HepG2 (cell line): ENCODE measurements at regions not wholly inside any gene's neighbourhood (a gene's known extent, or its start where the extent isn't known, plus 50 kb on each side); places are given as distances from the start of the nearest gene placed in this dataset.

ENCODE experiments used
- ATAC-seq: fragments of 200-7000 bp; cut with Tn5 transposase; 3 replicates; pipeline ENCODE4 v1.9.1; 2020; ENCODE audit warnings: mild to moderate bottlenecking, moderate library complexity
- BruUV-seq: library from RNA; stranded (reverse); fragments of 400-500 nt; replicated peaks from 2 replicates; lab custom pipeline; 2021; lab: Mats Ljungman, UMichigan
- CTCF ChIA-PET: fragments of 300-600 bp; formaldehyde crosslinking; extraction: SDS; loops from one replicate; lab custom pipeline; 2021; ENCODE audit warnings: low total read pairs, inconsistent platforms, low intra/inter-chr PET ratio; lab: Yijun Ruan, JAX
- POLR2A ChIA-PET: fragments of 350-600 bp; sonication (Branson Sonifier 250); formaldehyde crosslinking; loops from one replicate; lab custom pipeline; 2020; ENCODE audit warnings: antibody characterized with exemption, inconsistent platforms; lab: Yijun Ruan, JAX
- DNase-seq: peaks from one replicate; pipeline ENCODE4 v3.0.0-alpha.2; 2015; ENCODE audit warnings: low spot score
- FAIRE-seq: peaks from 3 replicates; lab custom pipeline; 2011; peaks lifted over from hg19 to GRCh38; lab: Jason Lieb, UNC
- H2AFZ ChIP-seq: one replicate; pipeline ENCODE4 v1.6.1; 2011; ENCODE audit warnings: low read length, inconsistent platforms
- H3K27ac ChIP-seq: fragments of 300-600 bp; 3 replicates; pipeline ENCODE4 v1.8.0; 2011; ENCODE audit warnings: mixed run types, mild to moderate bottlenecking, mixed read lengths, low read length, inconsistent platforms; ENCODE audit not compliant: insufficient read depth; ENCODE audit errors: extremely low read length
- H3K27me3 ChIP-seq, 2 experiments: fragments of 200-600 bp in 1 of 2; 2 replicates in 1 of 2; 3 replicates in 1 of 2; pipeline versions ENCODE4 v1.6.0 to v1.8.0; 2011; ENCODE audit warnings: low read length in 2 of 2, mild to moderate bottlenecking in 2 of 2, moderate library complexity in 2 of 2, inconsistent platforms in 1 of 2; ENCODE audit not compliant: insufficient read depth in 2 of 2, control insufficient read depth in 1 of 2
- H3K36me3 ChIP-seq, 2 experiments: fragments of 200-600 bp in 1 of 2; replicated peaks in 1 of 2; 2 replicates in 1 of 2; 3 replicates in 1 of 2; pipeline versions ENCODE4 v1.5.1 to v1.8.0; 2011; ENCODE audit warnings: low read length in 2 of 2, inconsistent platforms in 1 of 2; ENCODE audit not compliant: insufficient read depth in 2 of 2, control insufficient read depth in 1 of 2
- H3K4me1 ChIP-seq: 2 replicates; pipeline ENCODE4 v1.5.1; 2012; ENCODE audit warnings: low read length, inconsistent platforms; ENCODE audit not compliant: insufficient read depth
- H3K4me2 ChIP-seq: 2 replicates; pipeline ENCODE4 v1.6.0; 2011; ENCODE audit warnings: low read depth, low read length, inconsistent platforms
- H3K4me3 ChIP-seq, 3 experiments: fragments of 200-600 bp in 1 of 3; sonication (generic), shearing (Covaris generic) in 1 of 3; replicated peaks in 1 of 3; 2 replicates each; pipeline ENCODE4 v1.5.1; 2011 to 2016; ENCODE audit warnings: low read length in 3 of 3, inconsistent platforms in 2 of 3, low read depth in 2 of 3, mild to moderate bottlenecking in 2 of 3, control low read depth in 1 of 3, mixed read lengths in 1 of 3; ENCODE audit not compliant: insufficient read depth in 1 of 3
- H3K79me2 ChIP-seq: one replicate; pipeline ENCODE4 v1.6.1; 2011; ENCODE audit warnings: low read length, inconsistent platforms; ENCODE audit not compliant: insufficient read depth
- H3K9ac ChIP-seq: 2 replicates; pipeline ENCODE4 v1.6.0; 2011; ENCODE audit warnings: mild to moderate bottlenecking, low read depth, low read length, inconsistent platforms; ENCODE audit not compliant: insufficient read depth
- H3K9me3 ChIP-seq: 2 replicates; pipeline ENCODE4 v1.5.1; 2012; ENCODE audit warnings: mild to moderate bottlenecking, low read length
- H4K20me1 ChIP-seq: 2 replicates; pipeline ENCODE4 v1.6.0; 2011; ENCODE audit warnings: inconsistent platforms, mild to moderate bottlenecking, low read length, moderate library complexity; ENCODE audit not compliant: insufficient read depth
- HMGXB3 ChIP-seq: sonication (generic); formaldehyde crosslinking; IDR thresholded peaks from 2 replicates; pipeline ENCODE4 v1.4.0; 2020; ENCODE audit warnings: missing genetic modification reagents, borderline replicate concordance
- KLF16 ChIP-seq, 2 experiments: sonication (generic) in 1 of 2; formaldehyde crosslinking in 1 of 2; IDR thresholded peaks; 2 replicates each; pipeline versions ENCODE4 v1.6.1 to v1.8.0; 2016 to 2023; ENCODE audit warnings: missing genetic modification reagents in 2 of 2, missing compliant biosample characterization in 1 of 2
- MEIS2 ChIP-seq: sonication (generic); formaldehyde crosslinking; IDR thresholded peaks from 2 replicates; pipeline ENCODE4 v1.9.0; 2021; ENCODE audit warnings: mild to moderate bottlenecking, missing genetic modification reagents
- MYNN ChIP-seq: sonication (generic); formaldehyde crosslinking; IDR thresholded peaks from 2 replicates; pipeline ENCODE4 v1.4.0; 2020; ENCODE audit warnings: mild to moderate bottlenecking, low read depth, missing genetic modification reagents
- MZF1 ChIP-seq: sonication (generic); formaldehyde crosslinking; IDR thresholded peaks from 2 replicates; pipeline ENCODE4 v1.8.1; 2023; ENCODE audit warnings: mild to moderate bottlenecking, missing genetic modification reagents, borderline replicate concordance
- PBX3 ChIP-seq: sonication (generic); formaldehyde crosslinking; IDR thresholded peaks from 2 replicates; pipeline ENCODE4 v1.8.1; 2023; ENCODE audit warnings: missing genetic modification reagents, inconsistent platforms, borderline replicate concordance
- POGK ChIP-seq: sonication (generic); formaldehyde crosslinking; conservative IDR thresholded peaks from 2 replicates; pipeline ENCODE4 v1.8.0; 2022; ENCODE audit warnings: mild to moderate bottlenecking, moderate library complexity, missing genetic modification reagents
- RBM39 ChIP-seq: fragments of 200-400 bp; formaldehyde crosslinking; IDR thresholded peaks from one replicate; pipeline ENCODE4 v1.6.1; 2018; ENCODE audit warnings: antibody characterized with exemption, mild to moderate bottlenecking, low read depth, low read length; ENCODE audit not compliant: poor library complexity, severe bottlenecking
- SP1 ChIP-seq, 2 experiments: fragments of 450-650 bp in 1 of 2; sonication (generic) in 1 of 2; formaldehyde crosslinking in 1 of 2; IDR thresholded peaks; 2 replicates each; pipeline versions ENCODE4 v1.4.0 to v1.6.1; 2016 to 2020; ENCODE audit warnings: missing genetic modification reagents in 1 of 2
- TBX3 ChIP-seq: fragments of 450-650 bp; IDR thresholded peaks from 2 replicates; pipeline ENCODE4 v1.6.1; 2017; ENCODE audit warnings: antibody characterized with exemption, mild to moderate bottlenecking, inconsistent platforms, borderline replicate concordance
- TEAD2 ChIP-seq: sonication (generic); formaldehyde crosslinking; IDR thresholded peaks from 2 replicates; pipeline ENCODE4 v1.9.0; 2021; ENCODE audit warnings: missing genetic modification reagents
- ZBTB38 ChIP-seq: sonication (generic); formaldehyde crosslinking; IDR thresholded peaks from 2 replicates; pipeline ENCODE4 v1.5.1; 2020; ENCODE audit warnings: mild to moderate bottlenecking, missing genetic modification reagents
- ZNF747 ChIP-seq: sonication (generic); formaldehyde crosslinking; IDR thresholded peaks from 2 replicates; pipeline ENCODE4 v1.8.1; 2023; ENCODE audit warnings: missing genetic modification reagents, mild to moderate bottlenecking, borderline replicate concordance
- WGBS: methylation state at CpG from one replicate; pipeline ENCODE4 v1.1.6; 2017; ENCODE audit warnings: low lambda C conversion rate; 5-methylcytosine and 5-hydroxymethylcytosine counted together
- in situ Hi-C: cut with HindIII; loops from 2 replicates; pipeline ENCODE4 v1.10.0; 2017; ENCODE audit warnings: low pct_unique_long_range_greater_than_20kb; ENCODE audit not compliant: extremely low pct_ligation_motif_present
- intact Hi-C: fragments of 100-400 bp; cut with micrococcal nuclease; formaldehyde crosslinking; loops from one replicate; pipeline ENCODE4 v1.10.0; 2022; ENCODE audit not compliant: unreplicated experiment
- TF ChIP-seq, protein P1 (sequence below): IDR thresholded peaks from 2 replicates; pipeline ENCODE4 v1.6.1; 2018; ENCODE audit warnings: missing genetic modification reagents, mild to moderate bottlenecking, missing compliant biosample characterization
- TF ChIP-seq, protein P2 (sequence below): sonication (generic); formaldehyde crosslinking; IDR thresholded peaks from 2 replicates; pipeline ENCODE4 v1.5.1; 2020; ENCODE audit warnings: missing genetic modification reagents, mild to moderate bottlenecking, borderline replicate concordance

DNA sequence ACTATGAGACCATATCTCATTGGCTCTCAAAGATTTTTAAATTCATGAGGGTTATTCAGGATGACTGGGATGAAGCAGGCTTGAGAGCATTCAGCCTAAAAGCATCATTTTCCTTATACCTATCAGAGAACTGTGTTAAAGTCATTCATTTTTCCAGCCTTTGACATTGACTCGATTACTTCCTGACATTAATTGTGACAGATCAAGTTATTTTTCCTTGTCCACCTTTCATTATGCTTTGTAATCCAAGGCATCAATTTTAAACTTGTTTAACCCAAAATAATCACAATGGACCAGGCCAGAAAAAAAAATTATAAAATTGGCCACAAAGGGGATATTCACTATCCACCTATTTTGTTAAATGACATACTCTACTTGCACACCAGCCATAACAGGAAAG lies 1606.8 kb upstream of the PIK3C3 start:
- intact Hi-C loops, result no loop called here
- FAIRE-seq (no peak), DNase-seq (no peak), ATAC-seq (no peak)
- Histone ChIP-seq H4K20me1 (no peaks in the 10 kb centered on the region), H3K4me3 (no peak overlapping the region), H3K27ac (no peak overlapping the region), H3K4me2 (no peak overlapping the region), H3K4me1 (no peaks in the 10 kb centered on the region), H3K36me3 (no peaks in the 10 kb centered on the region), H2AFZ (no peak overlapping the region), H3K79me2 (no peaks in the 10 kb centered on the region), H3K9ac (no peak overlapping the region), H3K9me3 (no peaks in the 10 kb centered on the region), H3K27me3 (no peaks in the 10 kb centered on the region)
- WGBS, result 3% methylated on average over 1 of the region's 1 CpG
- BruUV-seq, result no TSS peak
- CTCF ChIA-PET, result no interaction called here
- in situ Hi-C loops, result no loop called here
- TF ChIP-seq, protein P1, sequence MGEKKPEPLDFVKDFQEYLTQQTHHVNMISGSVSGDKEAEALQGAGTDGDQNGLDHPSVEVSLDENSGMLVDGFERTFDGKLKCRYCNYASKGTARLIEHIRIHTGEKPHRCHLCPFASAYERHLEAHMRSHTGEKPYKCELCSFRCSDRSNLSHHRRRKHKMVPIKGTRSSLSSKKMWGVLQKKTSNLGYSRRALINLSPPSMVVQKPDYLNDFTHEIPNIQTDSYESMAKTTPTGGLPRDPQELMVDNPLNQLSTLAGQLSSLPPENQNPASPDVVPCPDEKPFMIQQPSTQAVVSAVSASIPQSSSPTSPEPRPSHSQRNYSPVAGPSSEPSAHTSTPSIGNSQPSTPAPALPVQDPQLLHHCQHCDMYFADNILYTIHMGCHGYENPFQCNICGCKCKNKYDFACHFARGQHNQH (CRISPR knock-in tag), result no peak
- TF ChIP-seq MYNN (CRISPR knock-in tag), result no peak
- TF ChIP-seq MEIS2 (CRISPR knock-in tag), result no peak
- TF ChIP-seq TBX3, result no peak
- no peak for TF ChIP-seq KLF16 (CRISPR knock-in tag; IDR thresholded peaks at IDR 0.05)
- no peak for TF ChIP-seq SP1 (IDR thresholded peaks at IDR 0.05)
- TF ChIP-seq SP1 (CRISPR knock-in tag; IDR thresholded peaks at IDR 0.05), result no peak
- no peak for TF ChIP-seq MZF1 (CRISPR knock-in tag)
- TF ChIP-seq PBX3 (CRISPR knock-in tag), result no peak
- TF ChIP-seq TEAD2 (CRISPR knock-in tag), result no peak
- TF ChIP-seq ZNF747 (CRISPR knock-in tag), result no peak
- no peak for TF ChIP-seq HMGXB3 (CRISPR knock-in tag)
- no peak for TF ChIP-seq POGK (CRISPR knock-in tag)
- no peak for TF ChIP-seq ZBTB38 (CRISPR knock-in tag)
- TF ChIP-seq, protein P2, sequence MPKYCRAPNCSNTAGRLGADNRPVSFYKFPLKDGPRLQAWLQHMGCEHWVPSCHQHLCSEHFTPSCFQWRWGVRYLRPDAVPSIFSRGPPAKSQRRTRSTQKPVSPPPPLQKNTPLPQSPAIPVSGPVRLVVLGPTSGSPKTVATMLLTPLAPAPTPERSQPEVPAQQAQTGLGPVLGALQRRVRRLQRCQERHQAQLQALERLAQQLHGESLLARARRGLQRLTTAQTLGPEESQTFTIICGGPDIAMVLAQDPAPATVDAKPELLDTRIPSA, result no peak
- no peak for TF ChIP-seq RBM39
- POLR2A ChIA-PET, result no interaction called here
